HEK293T (cell line): ENCODE measurements at regions not wholly inside any gene's neighbourhood (a gene's known extent, or its start where the extent isn't known, plus 50 kb on each side); places are given as distances from the start of the nearest gene placed in this dataset.

Source experiments
- ARNT ChIP-seq: fragments of 450-650 bp; IDR thresholded peaks from 2 replicates; pipeline ENCODE4 v1.6.1; 2017; ENCODE audit warnings: mild to moderate bottlenecking
- FOXM1 ChIP-seq: fragments of 450-650 bp; IDR thresholded peaks from 2 replicates; pipeline ENCODE4 v1.6.1; 2017; ENCODE audit warnings: mild to moderate bottlenecking, borderline replicate concordance
- L3MBTL2 ChIP-seq: fragments of 450-650 bp; conservative IDR thresholded peaks from 2 replicates; pipeline ENCODE4 v1.6.1; 2016; ENCODE audit warnings: mild to moderate bottlenecking
- SUZ12 ChIP-seq: fragments of 450-650 bp; IDR thresholded peaks from 2 replicates; pipeline ENCODE4 v1.6.1; 2016; ENCODE audit warnings: mild to moderate bottlenecking

DNA sequence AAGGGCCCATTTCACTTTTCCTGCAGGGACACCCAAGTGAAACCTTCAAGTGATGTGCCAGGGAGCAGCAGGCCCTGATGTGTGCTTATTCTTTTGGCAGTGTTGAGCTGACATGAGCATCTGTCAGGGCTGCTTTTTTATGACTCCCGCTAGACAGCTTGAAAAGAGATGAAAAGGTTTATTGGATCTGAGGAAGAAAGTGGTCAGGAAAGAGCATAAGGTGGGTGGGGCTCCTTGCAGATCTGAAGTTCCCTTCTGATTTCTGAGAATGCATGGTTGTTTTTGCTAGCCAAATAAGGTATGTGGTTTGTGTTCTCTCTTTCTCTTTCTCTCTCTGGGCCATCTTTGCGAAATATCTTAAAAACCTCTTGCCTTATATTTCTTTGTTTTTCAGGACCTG is 316.1 kb downstream of the DMRT2 start:
- TF ChIP-seq L3MBTL2: no peak
- no peak for TF ChIP-seq ARNT
- no peak for TF ChIP-seq FOXM1
- no peak for TF ChIP-seq SUZ12
